ENCODE measurements at regions not wholly inside any gene's neighbourhood (a gene's known extent, or its start where the extent isn't known, plus 50 kb on each side); places are given as distances from the start of the nearest gene placed in this dataset.

DNA sequence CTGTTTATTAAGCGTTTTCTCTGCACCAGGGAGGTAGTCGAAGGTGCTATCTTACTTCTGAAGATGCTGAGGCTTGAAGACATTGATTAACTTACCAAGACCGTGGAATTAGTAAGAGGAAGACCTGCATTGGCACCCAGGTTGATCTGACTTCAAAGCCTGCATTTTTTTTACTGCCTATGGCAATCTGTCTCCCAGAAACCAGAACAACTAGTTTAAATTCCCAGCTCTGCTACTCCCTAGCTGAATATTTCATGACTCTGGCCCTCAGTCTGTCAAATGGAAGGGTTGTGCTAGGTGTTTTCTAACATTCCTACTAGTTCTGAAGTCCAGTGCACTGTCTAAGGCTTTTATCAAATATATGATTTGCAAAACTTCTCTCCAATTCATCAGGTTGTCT, 52.0 kb upstream of the GRAMD1B start:
- DNase-seq = no peak
- peaks cover 8% of the 10 kb centered on the region for H3K27me3 Mint-ChIP-seq

DNA sequence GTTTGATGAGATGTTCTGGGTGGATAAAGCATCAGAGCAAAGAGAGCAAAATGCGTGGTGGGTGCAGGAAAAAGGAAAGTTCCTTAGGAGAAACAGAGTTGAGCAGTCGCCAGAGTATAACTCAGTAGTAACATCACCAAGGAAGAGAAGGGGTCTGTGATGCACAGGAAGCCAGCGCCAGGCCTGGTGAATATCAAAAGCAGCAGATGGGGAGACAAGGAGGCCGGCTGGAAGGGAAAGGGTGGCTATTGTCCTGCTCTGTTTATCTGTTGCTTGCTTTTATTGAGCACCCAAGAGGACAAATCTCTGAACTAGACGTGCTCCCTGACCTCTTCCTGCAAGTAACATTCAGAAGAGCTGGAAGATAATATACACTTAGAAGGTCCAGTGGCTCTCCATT, 52.7 kb upstream of the GRAMD1B start:
- no peaks in the 10 kb centered on the region for H3K36me3 Mint-ChIP-seq (ENCODE audit: low read depth)
- peaks cover 46% of the 10 kb centered on the region for H3K4me1 Mint-ChIP-seq (ENCODE audit: low read depth)
- no peak for DNase-seq
- peaks cover 8% of the 10 kb centered on the region for H3K27me3 Mint-ChIP-seq
- H3K27ac Mint-ChIP-seq = no peak overlapping the region
- H3K4me3 Mint-ChIP-seq = no peak overlapping the region
- no peaks in the 10 kb centered on the region for H3K9me3 Mint-ChIP-seq

More for the DNA sequence above, 52.0 kb upstream of the GRAMD1B start:
- Mint-ChIP-seq H3K4me3 (no peak overlapping the region), H3K36me3 (ENCODE audit: low read depth) (no peaks in the 10 kb centered on the region), H3K27ac (no peak overlapping the region), H3K4me1 (ENCODE audit: low read depth) (peaks cover 46% of the 10 kb centered on the region), H3K9me3 (no peaks in the 10 kb centered on the region)

DNA sequence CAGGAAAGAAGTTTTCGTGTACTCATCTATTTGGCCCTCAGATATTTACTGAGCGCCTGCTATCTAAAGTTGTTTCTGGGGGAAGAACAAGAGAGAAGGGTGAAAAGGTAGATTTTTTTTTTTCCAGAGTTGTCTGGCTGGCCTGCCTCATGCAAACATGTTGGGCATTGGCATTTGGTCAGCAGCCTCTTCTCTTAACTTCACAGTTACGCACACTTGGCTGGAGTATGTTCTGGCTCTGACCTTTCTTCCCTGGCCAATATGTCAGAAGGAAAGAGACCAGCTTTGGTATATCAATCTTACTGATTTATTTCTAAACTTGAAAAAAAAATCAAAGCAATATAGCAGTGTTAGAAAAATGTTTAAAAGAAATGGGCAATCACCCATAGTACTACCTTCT, 54.2 kb upstream of the GRAMD1B start:
- H3K4me3 Mint-ChIP-seq = no peak overlapping the region
- peaks cover 37% of the 10 kb centered on the region for H3K4me1 Mint-ChIP-seq (ENCODE audit: low read depth)
- no peak for DNase-seq
- H3K27ac Mint-ChIP-seq = no peak overlapping the region
- H3K36me3 Mint-ChIP-seq (ENCODE audit: low read depth) = no peaks in the 10 kb centered on the region
- peaks cover 16% of the 10 kb centered on the region for H3K27me3 Mint-ChIP-seq
- H3K9me3 Mint-ChIP-seq = no peaks in the 10 kb centered on the region

DNA sequence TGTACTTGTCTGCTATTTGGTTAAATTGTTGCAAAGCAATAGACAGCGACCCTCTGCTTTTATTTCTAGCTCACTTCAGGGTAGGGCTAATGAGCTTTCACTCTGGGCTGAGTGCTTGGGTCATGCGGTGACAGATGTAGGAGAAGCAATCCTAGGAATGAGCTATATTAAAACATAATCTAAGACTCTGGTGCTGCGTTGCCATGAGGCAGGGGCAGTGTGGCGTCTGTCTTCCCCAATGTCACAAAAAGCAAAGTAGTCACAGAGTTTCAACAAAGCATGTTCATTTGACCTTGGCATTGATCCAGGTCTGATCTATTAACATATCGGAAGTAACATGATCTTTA, 55.5 kb upstream of the GRAMD1B start:
- Mint-ChIP-seq H3K9me3 (no peaks in the 10 kb centered on the region), H3K4me1 (ENCODE audit: low read depth) (peaks cover 31% of the 10 kb centered on the region), H3K36me3 (ENCODE audit: low read depth) (no peaks in the 10 kb centered on the region), H3K27ac (no peak overlapping the region), H3K4me3 (no peak overlapping the region), H3K27me3 (peaks cover 18% of the 10 kb centered on the region)
- DNase-seq = no peak

- H3K9me3 Mint-ChIP-seq = no peaks in the 10 kb centered on the region
- no peaks in the 10 kb centered on the region for H3K36me3 Mint-ChIP-seq (ENCODE audit: low read depth)
- H3K4me3 Mint-ChIP-seq = no peak overlapping the region
- peaks cover 28% of the 10 kb centered on the region for H3K4me1 Mint-ChIP-seq (ENCODE audit: low read depth)
- DNase-seq = no peak
- peaks cover 18% of the 10 kb centered on the region for H3K27me3 Mint-ChIP-seq
- no peak overlapping the region for H3K27ac Mint-ChIP-seq
Measured at GRCh38 chr11:123373754-123374621, 56.1 kb upstream of the GRAMD1B start.

DNA sequence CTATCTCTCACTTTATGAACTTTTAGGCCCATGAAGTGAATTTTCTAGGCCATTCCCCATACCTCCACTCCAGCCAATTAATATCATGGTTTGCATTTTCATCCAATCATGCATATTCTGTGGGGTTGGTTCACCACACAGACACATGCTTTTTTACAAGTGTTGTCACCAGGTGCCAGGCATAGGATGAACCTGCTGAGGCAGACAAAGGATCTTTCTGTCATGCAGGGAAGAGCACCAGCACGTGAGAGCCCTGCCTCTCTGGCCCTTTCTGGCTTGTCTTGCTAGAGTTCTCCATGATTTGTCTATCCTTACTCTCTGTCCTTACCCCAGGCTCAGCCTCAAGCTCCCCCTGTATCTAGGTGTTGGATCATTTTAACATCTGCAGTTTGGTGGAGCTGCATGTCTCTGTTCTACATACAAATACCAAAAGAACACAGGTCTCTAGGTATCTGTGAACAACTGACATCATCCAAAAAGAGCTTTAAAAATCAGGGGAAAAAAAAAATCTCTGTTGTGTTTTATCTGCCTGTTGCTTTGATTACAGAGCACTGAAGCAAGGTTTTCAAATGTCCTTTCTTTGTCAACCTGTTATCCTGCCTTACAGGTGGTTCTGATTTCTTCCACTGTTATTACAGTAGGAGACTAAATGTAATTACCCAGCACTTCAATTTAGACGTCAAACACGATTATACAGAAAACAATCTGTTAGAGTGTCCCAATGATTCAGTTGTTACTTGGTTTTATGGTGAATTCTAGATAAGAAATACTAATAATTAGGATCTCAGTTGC, 58.4 kb upstream of the GRAMD1B start:
- no peak overlapping the region for H3K27ac Mint-ChIP-seq
- H3K9me3 Mint-ChIP-seq = no peaks in the 10 kb centered on the region
- H3K36me3 Mint-ChIP-seq (ENCODE audit: low read depth) = peaks cover 2% of the 10 kb centered on the region
- H3K4me3 Mint-ChIP-seq = no peak overlapping the region
- peaks cover 19% of the 10 kb centered on the region for H3K27me3 Mint-ChIP-seq
- peaks cover 19% of the 10 kb centered on the region for H3K4me1 Mint-ChIP-seq (ENCODE audit: low read depth)
- DNase-seq = no peak

DNA sequence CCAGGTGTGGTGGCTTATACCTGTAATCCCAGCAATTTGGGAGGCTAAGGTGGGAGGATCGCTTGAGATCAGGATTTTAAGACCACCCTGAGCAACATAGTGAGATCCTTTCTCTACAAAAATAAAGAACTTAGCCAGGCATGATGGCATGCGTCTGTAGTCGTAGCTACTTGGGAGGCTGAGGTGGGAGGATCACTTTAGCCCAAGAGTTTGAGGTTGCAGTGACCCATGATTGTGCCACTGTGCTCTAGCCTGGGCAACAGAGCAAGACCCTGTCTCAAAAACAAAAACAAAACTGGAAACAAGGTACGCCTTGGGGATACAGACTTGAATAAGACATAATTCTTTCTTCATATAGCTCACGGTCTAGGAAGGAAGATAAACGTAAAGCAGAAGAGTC, 63.1 kb upstream of the GRAMD1B start:
- Mint-ChIP-seq H3K27me3 (peaks cover 51% of the 10 kb centered on the region), H3K4me3 (no peak overlapping the region), H3K4me1 (ENCODE audit: low read depth) (peaks cover 35% of the 10 kb centered on the region), H3K27ac (no peak overlapping the region), H3K36me3 (ENCODE audit: low read depth) (peaks cover 9% of the 10 kb centered on the region), H3K9me3 (no peaks in the 10 kb centered on the region)
- DNase-seq = no peak

DNA sequence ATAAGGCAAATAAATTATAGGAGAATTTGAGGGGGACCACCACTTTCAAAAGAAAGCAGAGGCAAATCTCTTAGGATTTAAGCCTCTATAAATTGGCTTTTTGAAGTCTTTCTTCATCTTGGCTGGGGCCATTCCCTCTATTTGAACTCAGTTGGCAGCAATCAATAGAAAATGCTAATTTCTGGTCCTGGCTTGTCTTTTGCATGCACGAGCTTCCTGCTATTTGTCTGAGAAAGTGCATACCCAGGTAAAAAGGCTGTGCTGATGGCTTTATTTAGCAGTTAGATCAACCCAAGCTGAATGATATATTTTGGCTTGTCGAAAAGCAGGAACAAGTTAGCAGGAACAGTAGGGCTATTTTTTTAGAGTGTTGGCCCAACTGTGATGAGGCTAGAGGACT, 64.1 kb upstream of the GRAMD1B start:
- H3K27me3 Mint-ChIP-seq = peaks cover 52% of the 10 kb centered on the region
- DNase-seq = no peak
- H3K9me3 Mint-ChIP-seq = no peaks in the 10 kb centered on the region
- peaks cover 9% of the 10 kb centered on the region for H3K36me3 Mint-ChIP-seq (ENCODE audit: low read depth)
- peaks cover 39% of the 10 kb centered on the region for H3K4me1 Mint-ChIP-seq (ENCODE audit: low read depth)
- no peak overlapping the region for H3K4me3 Mint-ChIP-seq
- no peak overlapping the region for H3K27ac Mint-ChIP-seq

DNA sequence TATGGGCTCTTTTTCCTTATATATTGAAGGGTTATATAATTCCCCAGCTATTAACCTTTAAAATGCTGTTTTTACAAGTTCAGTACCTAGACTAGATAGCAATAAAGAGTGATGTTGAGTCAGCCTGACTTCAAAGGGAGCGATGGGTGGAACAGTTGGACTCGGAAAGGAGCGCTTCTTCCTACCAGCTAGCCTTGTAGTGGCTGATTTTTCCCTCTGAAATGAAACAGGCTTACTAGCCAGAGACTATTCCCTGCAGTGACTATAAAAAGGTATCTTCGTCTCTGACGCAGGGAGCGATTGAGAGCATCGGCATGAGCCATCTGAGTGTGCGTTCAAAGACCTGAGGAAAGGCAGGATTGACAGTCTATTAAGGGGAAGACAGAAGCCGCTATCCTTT, 66.0 kb upstream of the GRAMD1B start:
- DNase-seq = no peak
- Mint-ChIP-seq H3K4me3 (no peak overlapping the region), H3K4me1 (ENCODE audit: low read depth) (peaks cover 44% of the 10 kb centered on the region), H3K9me3 (no peaks in the 10 kb centered on the region), H3K27ac (no peak overlapping the region), H3K27me3 (peaks cover 67% of the 10 kb centered on the region), H3K36me3 (ENCODE audit: low read depth) (peaks cover 13% of the 10 kb centered on the region)

DNA sequence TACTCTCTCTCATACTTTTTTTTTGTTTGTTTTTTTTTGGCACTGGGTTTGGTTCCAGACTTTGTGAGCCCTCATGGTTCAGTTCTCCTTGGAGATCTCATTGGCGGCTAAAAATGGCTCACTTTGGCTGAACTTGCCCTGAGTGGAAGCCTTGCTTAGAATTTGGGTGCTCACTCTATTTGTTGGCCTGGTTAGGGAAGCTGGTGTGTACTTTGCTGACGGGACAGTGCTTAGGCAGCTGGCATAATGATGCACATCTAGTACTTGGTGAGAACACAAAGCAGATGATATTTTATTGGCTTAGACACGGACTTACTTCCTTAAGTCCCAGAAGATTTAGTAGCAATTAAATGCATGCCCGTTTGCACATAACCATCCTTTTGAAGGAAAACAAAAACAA, 66.5 kb upstream of the GRAMD1B start:
- no peak overlapping the region for H3K4me3 Mint-ChIP-seq
- no peak for DNase-seq
- no peaks in the 10 kb centered on the region for H3K9me3 Mint-ChIP-seq
- peaks cover 72% of the 10 kb centered on the region for H3K27me3 Mint-ChIP-seq
- H3K27ac Mint-ChIP-seq = no peak overlapping the region
- peaks cover 13% of the 10 kb centered on the region for H3K36me3 Mint-ChIP-seq (ENCODE audit: low read depth)
- H3K4me1 Mint-ChIP-seq (ENCODE audit: low read depth) = peaks cover 49% of the 10 kb centered on the region

GRCh38 chr11:123362941-123363340, 67.1 kb upstream of the GRAMD1B start:
- Mint-ChIP-seq H3K9me3 (no peaks in the 10 kb centered on the region), H3K27me3 (peaks cover 73% of the 10 kb centered on the region), H3K4me3 (peak overlapping the region; percentile 53), H3K4me1 (ENCODE audit: low read depth) (peaks cover 52% of the 10 kb centered on the region), H3K36me3 (ENCODE audit: low read depth) (peaks cover 13% of the 10 kb centered on the region), H3K27ac (peak overlapping the region; percentile 42)
- no peak for DNase-seq

DNA sequence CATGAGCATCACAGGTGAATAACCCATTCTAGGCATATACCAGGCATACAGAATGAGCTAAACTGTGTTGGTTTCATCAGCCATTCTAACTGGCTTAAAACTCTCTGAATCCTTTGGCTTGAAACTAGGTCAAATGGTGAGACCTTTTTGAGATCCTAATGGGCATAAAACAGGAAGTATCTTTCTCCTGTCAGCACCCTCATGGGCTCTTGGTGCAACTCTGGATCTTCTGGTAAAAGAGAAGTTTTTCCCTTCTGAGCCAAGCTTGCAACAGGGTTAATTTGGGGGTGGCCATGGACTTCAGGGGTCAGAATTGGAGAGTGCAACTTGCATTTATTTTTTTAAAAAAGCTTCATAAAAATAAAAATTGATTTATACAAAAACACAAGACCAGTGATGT, 67.9 kb upstream of the GRAMD1B start:
- H3K27ac Mint-ChIP-seq = no peak overlapping the region
- H3K9me3 Mint-ChIP-seq = no peaks in the 10 kb centered on the region
- no peak for DNase-seq
- H3K36me3 Mint-ChIP-seq (ENCODE audit: low read depth) = peaks cover 11% of the 10 kb centered on the region
- peaks cover 67% of the 10 kb centered on the region for H3K27me3 Mint-ChIP-seq
- peaks cover 60% of the 10 kb centered on the region for H3K4me1 Mint-ChIP-seq (ENCODE audit: low read depth)
- peak overlapping the region; percentile 53 for H3K4me3 Mint-ChIP-seq

DNA sequence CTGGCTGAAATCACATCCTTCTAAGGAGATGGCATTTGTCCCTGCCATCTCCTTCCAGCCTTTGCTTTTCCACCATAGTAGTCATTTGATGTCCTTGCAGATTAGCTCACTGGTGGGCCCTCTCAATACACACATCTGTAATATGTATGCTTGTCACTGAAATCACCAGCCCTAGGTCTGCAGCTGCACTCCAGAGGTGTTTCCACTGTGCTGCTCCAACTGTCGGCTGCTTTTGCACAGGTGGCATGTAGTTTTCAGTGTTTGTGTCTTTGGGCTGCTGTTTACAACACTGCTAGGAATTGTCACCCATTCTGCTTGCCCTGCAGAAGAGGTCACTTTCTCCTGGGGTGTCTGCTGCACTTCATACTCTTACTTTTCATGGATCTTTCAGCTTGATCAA, 69.0 kb upstream of the GRAMD1B start:
- DNase-seq = no peak
- Mint-ChIP-seq H3K4me1 (ENCODE audit: low read depth) (peaks cover 71% of the 10 kb centered on the region), H3K27me3 (peaks cover 64% of the 10 kb centered on the region), H3K4me3 (peak overlapping the region; percentile 83), H3K36me3 (ENCODE audit: low read depth) (peaks cover 11% of the 10 kb centered on the region), H3K9me3 (no peaks in the 10 kb centered on the region), H3K27ac (no peak overlapping the region)

DNA sequence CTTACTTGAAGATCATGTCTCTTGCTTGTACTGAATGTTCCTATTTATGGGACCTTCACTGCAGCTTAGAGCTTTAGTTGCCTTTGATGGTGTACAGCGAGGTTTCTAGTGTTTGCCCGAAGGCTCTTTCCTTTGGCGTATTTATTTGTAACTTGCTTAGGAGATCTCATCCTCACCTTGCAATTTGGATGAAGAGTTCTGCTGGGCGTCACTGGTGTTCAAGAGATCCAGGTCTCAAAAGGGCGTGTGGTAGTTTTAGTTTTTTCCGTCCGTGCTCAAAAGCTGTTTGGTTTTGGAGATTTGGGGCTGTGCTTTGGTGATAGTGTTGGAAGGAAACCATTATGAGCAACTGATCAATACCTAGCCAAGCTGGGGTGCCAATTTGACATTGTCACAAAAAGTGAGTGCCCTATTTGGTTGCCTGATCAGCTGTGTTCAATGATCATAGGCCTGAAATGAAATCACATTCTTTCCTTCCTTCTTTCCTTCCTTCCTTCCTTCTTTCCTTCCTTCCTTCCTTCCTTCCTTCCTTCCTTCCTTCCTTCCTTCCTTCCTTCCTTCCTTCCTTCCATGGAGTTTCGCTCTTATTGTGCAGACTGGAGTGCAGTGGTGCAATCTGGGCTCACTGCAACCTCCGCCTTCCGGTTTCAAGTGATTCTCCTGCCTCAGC, 69.7 kb upstream of the GRAMD1B start:
- peaks cover 61% of the 10 kb centered on the region for H3K27me3 Mint-ChIP-seq
- H3K27ac Mint-ChIP-seq = no peak overlapping the region
- H3K4me1 Mint-ChIP-seq (ENCODE audit: low read depth) = peaks cover 72% of the 10 kb centered on the region

More for the DNA sequence above, 69.7 kb upstream of the GRAMD1B start:
- DNase-seq = no peak
- peak overlapping the region; percentile 83 for H3K4me3 Mint-ChIP-seq
- H3K36me3 Mint-ChIP-seq (ENCODE audit: low read depth) = peaks cover 7% of the 10 kb centered on the region
- H3K9me3 Mint-ChIP-seq = no peaks in the 10 kb centered on the region

All from activated T-cell treated with anti-CD3 and anti-CD28 coated beads, Interleukin-2, amount 50 U/mL, for 24 hours (primary cell).